Activated CD4-positive, alpha-beta T cell treated with anti-CD3 and anti-CD28 coated beads, Interleukin-2, amount 50 U/mL, for 4 hours (primary cell): ENCODE measurements at regions not wholly inside any gene's neighbourhood (a gene's known extent, or its start where the extent isn't known, plus 50 kb on each side); places are given as distances from the start of the nearest gene placed in this dataset.

Experiments used
- DNase-seq, 2 experiments: peaks; one replicate each; pipeline ENCODE4 v3.0.0-alpha.2; 2020

DNA sequence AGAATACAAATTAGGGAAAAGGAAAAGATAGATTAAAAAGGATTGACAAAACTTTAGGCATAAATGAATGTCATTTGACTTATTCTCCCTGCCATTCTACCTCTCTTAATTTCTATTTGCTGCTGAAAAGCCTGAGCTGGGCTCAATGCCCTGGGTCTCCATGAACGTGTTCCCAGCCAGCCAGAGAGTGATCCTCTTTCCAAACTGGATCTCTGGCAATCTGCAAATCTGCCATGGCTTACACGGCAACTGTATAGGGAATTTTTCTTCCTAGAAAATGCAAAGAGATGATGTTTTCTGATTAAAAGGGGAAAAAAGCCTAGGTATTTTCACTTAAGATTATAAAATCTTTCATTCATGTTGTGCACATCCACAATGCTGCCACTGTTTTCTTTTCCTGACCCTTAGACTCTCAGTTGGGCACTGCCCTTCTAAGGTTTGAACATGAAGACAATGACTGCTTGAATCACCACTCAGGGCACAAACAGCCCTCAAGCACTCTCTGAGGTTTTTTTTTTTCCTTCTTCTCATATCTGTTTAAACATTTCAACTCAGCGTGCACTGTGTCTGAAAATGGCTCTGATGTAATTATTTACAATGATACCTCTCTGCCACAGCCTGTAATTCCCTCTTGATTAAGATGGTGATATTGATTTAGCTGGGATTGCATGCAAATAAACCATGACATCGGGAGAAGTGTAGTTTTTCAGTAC lies 60.3 kb downstream of the DACT1 start:
- no peak for DNase-seq

DNA sequence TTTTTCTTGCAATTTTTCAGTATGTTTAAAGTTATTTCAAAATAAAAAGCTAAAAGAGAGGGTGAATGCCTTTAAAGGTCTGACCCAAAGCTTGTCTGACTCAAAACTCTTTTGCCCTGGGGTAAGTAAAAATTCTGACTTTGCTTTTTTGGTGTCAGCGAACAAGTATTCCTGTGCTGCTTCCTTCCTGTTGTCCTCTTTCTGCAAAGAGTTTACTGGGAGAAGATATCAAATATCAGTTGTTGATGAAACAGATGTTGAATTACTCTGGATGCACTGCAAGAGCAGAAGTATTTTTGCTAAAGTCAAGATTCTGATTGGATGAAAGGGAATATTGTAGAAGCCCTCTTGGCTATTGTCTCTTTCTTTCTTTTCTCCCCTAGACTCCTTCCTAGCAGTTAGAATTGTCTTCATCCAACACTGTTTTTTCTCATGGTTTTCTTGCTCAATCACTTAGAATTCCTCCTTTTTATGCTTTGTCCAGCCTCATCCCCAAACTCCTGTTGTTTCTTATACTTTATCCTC lies 62.0 kb downstream of the DACT1 start:
- no peak for DNase-seq

DNA sequence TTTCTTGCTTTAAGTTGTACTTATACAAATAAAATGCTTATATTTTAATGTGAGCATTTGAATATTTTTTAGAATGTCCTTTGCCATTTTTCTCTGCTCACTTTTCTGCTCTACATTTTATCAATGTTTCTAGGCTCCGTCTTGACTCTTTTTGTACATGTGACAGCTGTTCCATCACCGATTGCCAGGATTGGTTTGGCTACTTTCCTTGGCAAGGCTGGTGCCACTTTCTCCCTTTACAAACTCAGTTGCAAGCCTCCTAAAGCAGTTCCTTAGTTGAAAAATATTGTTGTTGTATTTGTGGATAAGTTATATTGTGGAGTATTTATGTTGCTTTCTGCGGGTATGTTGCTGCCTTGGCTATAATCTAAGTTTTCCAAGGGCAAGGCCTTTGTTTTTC lies 63.4 kb downstream of the DACT1 start:
- DNase-seq, result no peak

DNA sequence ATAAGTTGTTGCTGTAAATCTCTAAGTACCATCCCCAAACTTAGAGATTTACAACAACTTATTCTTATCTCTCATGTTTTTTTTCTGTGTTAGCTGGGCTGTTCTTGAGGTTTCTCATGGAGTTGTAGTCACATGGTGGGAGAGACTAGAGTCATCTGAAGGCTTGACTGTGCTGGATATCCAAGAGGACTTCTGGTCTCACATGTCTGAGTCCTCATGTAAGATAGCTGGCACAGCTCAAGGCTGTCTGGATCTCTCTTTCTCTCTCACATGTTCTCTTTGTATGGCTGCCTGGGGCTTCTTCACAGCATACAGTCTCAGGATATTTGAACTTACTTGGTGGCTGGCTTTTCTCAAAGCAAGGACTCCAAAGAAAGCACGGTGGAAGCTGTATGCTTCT lies 63.8 kb downstream of the DACT1 start:
- DNase-seq, result no peak

DNA sequence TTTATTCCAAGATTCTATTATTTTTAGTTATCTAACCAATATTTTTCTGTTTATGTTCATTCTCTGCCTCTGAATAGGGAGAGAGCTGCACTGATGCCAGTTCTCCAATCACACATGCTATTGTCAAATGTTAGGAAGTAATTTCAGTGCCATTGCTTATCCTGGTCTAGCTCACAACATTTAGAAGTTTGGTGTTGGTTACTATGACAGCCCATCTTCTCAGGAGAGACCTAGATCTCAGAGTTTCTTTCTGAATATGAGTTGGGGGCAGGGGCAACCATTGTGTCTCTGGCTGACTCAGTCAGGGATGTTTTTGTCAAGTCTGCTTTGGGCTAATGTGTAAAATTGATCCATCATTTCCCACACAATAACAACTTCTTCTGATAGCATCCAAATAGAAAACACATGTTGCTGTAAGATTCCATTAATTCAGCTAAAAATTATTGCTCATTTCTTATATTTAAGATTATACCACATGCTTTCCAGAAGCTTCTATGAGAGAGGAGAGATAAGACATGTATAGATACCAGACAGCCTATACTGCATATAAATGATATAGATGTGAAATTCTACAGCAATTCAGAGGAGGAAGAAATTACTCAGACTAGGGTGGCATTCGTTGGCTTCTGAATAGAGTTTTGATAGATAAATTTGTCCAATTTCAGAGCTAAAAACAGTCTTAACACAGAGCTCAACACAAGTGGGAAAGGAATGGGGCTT lies 64.8 kb downstream of the DACT1 start:
- no peak for DNase-seq

DNA sequence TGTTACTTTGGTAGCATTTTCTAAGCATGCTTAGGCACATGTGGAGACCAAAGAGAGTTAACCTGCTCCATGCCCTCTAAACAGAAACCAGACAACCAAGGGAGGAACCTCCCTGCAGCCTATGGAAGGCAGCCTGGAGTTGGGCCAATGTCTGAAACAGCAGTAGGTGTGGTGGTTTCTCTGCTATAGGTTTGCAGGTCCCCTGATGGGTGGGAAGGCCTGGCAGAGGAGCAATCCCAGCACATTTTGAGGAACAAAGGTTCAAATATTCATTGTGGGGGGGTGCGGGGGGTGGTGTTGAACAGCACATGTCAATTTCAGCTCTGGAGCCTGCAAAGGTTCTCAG lies 65.4 kb downstream of the DACT1 start:
- no peak for DNase-seq

DNA sequence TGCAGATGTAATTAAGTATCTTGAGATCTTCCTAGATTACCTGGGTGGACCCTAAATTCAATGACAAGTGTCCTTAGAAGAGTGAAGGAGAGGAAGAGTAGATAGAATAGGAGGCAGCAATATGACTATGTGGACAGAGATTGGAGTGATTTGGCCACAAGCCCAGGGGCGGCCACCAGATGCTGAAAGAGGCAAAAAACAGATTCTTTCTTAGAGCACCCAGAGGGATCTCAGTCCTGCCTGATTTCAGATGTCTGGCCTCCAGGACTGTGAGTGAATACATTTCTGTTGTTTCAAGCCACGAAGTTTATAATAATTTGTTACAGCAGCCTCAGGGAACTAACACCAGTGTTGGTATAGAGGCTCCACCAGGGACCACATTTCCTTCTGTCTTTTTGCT lies 67.3 kb downstream of the DACT1 start:
- DNase-seq, result no peak

DNA sequence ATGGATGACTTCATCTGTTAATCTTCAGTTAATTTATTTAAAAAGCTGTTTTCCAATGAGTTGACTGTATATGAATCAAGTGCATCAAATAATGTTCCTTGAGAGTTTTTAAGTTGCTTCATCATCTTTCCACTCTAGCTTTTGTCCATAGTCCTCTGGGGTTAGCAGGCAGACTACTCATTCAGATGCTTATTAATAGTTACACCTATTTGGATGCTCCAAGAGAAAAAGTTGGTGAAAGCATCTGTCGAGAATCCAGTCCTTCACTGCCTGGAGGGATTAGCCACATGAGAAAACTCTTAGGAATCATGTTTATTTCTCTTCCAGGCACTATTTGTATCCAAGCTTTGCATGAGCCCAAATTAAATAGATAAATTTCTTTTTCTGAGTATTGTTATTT lies 70.2 kb downstream of the DACT1 start:
- no peak for DNase-seq

DNA sequence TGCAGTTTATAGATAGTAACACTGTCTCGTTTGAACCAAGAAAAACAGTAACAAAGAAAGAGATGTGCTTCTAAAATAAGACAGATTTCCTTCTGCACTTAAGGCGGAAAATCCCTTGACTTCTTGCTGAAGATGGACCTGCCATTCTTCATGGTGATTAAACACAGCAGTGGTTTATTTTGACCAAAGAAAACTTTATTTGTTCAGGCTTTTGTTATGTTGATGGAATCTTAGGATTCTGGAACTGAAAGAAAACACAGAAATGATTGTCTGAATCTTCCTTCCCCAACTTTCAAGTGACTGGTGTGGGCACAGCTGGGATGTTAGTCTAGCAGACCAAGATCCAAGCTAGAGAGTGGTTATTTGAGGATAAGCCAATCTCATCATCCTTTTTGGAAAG lies 72.2 kb downstream of the DACT1 start:
- DNase-seq, result no peak

DNA sequence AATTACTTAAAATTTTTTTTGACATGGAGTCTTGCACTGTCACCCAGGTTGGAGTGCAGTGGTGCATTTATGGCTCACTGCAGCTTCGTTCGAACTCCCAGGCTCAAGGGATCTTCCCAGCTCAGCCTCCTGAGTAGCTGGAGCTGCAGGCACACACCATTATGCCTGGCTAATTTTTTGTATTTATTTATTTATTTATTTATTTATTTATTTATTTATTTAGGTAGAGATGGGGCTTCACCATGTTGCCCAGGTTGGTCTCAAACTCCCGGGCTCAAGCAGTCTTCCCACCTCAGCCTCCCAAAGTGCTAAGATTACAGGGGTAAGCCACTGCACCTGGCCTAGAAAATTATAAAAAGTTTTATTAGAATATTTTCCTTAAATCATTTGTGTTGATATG lies 73.6 kb downstream of the DACT1 start:
- DNase-seq, result no peak

DNA sequence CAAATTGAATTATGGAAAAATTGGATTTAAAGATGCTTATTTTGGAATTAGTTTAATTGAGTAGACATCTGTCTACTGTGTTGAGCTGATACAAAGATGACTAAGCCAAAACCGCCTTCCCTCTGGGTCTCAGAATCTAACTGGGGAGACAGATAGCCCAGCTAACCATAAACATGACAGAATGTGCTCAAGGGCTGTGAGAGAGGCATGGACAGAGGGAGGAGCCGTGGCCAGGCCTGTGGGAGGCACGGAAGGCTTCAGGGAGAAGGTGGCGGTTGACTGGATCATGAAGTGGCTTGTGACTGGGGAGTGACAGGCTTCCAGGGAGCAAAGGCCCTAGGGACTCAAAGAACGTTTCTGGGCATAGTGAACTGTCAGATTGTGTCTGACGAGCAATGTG lies 74.6 kb downstream of the DACT1 start:
- DNase-seq, result no peak

DNA sequence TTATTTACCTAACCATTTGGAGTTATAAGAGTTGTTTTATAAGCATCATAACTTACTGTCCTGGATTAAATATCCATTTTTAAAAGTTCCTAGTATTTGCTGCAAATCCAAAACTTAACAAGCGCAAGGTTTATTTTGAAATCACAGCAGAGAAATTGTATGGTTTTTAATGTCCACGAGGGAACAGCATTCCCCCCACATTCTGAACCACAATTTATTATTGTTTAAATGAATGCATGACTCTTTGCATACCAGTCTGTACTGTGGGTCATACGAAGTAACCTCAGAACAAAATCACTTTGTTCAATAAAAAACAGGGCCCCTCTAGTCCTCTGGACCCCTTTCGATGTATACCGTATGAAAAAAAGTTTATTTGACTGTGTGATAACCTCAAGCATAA lies 75.9 kb downstream of the DACT1 start:
- no peak for DNase-seq

DNA sequence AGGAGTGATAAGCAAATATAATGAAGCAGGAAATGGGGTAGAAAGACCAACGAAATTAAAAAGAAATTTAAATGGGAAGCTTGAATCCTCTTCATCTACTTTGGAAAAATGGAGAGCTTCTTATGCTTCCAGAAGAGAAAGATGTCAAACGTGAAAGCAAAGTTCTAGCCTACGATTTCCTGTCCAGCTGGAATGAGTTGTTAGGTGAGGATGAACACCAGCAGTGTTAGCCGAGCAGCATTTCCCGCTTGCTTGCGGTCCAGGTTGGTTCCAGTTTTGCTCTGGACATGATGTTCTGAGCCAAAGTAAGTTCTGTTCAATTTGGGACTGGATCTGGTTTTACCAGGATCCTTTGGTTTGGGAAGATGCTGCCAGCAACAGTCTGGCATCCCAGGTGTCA lies 78.9 kb downstream of the DACT1 start:
- DNase-seq, result no peak

DNA sequence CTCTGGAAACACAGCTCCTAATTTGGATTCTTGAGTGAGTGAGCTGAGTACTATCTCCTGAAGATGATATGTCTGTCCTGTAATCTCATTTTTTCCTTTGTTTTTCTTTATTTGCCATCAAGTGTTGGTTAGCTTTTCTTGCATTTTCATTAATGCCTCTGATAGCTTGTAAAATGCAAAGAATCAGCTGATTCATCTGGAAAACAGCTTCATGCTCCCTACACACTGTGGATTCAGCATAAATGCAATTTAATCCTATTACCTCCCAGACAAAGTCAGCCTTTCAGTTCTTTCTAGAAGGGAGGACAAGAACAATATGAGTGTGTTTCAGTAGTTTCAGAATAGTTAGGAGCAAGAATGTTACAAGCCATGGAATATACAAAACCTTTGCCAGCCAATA lies 79.4 kb downstream of the DACT1 start:
- no peak for DNase-seq

DNA sequence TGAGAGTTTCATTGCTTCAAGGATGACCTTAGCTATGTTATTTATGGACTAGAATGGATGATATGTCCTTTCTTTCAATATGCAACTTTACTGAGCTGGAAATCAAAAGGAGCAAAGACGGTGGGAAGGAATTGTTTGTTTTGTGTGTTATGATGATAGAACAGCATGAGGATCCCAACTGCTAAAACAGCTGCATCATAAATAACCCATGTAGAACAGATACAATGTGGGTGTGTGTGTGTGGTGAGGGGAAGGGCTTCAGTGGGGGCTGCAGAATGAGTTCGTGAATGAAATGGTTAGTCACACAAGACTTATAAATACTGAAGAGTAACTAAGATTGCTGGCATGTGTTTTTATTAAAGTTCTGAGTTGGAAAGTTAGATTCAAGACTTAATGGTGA lies 80.1 kb downstream of the DACT1 start:
- no peak for DNase-seq

DNA sequence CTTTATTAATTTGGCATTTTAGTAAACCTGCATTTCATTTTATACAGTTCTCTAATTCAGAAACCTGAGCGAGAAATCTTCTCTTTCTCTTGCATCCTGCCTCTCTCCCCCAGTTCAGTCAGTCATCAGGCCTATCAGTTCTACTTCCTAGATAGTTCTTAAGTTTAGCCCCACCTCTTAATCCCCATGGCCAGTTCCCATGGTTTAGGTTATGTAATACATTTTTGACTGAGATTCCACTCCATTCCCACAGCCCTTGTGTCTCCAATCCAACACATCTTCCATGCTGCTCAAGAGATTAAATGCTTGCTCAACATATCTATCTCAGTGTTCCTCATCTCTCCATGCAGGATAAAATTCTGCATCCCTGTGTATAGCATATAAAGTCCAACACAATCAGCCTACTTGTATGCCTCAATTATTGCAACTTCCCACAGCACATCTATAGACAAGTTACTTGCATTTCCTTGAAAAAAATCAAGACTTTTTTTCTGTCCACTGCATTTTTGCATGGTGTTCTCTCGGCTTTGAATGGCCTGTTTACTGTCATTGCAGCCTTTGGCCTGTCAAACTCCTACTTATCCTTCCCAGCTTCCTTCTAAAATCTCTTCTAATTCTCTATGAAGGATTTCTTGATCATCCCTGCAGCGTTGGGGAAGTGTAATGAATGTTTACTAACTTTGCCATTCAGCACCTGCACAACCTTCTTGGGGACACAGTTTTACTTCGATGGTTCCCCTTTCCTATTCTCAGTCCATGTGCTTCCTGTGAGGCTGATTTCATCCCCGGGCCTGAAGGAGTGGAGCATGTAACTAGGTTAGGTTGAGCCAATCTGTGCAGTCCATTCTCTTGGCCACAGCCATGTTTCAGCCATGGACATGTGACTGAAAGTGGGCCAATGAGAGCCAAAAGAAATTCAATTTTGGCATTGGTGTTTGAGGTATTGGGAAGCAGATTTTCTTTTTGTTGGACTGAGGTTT lies 80.8 kb downstream of the DACT1 start:
- no peak for DNase-seq

DNA sequence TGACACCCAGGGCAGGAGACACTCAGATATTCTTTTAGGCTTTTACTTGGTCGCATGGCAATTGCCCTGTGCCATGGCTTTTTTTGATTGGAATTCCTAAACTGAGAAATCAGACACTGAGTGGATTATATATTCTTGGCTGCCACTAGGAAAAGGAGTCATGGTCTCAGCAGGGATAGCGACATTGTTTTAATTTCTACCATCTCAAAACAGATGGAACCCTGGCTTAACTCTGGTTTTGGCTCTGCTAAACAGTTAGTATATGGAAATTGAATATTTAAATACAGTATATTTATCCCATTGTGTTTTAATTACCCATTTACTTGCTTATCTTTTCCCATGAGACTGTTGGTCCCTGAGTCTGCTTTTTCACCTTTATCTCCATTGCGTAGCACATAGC lies 84.0 kb downstream of the DACT1 start:
- no peak for DNase-seq

DNA sequence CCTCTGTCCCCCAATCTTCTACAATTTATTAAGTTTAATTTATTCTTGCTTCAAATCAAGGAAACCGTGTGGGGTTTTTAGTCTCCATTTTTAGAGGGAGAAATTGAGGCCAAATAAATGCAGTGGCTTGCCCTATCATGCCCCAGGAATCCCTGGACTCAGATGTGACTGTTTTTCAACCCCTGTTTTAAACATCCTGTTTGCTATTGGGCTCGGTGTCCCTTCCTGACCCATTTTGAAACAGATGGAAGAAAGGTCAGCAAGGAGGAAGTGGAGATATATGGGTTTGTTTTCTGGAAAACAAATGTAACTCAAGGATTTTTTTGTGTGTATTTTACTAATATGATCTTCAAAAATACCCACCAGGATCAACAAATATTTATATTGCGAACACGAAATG lies 84.7 kb downstream of the DACT1 start:
- no peak for DNase-seq

DNA sequence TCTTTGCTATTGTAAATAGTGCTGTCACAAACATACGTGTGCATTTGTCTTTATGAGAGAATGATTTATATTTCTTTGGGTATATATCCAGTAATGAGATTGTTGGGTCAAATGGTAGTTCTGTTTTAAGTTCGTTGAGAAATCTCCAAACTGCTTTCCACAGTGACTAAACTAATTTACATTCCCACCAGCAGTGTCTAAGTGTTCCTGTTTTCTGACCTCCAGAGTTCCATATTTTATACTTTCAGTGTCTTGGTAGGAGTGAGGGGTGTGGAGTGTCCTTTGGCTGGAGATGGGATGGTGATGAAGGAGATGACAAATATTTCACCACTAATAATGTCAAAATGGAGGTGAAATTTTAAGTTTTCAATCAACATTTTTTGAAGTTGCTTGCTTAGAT lies 86.4 kb downstream of the DACT1 start:
- DNase-seq, result no peak

DNA sequence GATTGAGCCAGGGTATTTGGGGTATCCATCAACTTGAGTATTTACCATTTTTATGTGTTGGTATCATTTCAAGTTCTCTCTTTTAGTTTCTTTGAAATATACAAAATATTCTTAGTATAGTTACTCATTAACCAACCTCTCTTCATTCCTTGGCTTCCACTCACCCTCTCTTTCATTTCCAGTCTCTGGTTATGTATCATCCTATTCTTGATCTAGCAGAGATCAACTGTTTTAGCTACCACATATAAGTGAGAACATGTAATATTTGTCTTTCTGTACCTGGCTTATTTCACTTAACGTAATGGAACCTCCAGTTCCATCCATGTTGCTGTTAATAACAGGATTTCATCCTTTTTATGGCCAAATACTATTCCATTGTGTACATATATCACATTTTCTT lies 86.9 kb downstream of the DACT1 start:
- DNase-seq, result no peak

DNA sequence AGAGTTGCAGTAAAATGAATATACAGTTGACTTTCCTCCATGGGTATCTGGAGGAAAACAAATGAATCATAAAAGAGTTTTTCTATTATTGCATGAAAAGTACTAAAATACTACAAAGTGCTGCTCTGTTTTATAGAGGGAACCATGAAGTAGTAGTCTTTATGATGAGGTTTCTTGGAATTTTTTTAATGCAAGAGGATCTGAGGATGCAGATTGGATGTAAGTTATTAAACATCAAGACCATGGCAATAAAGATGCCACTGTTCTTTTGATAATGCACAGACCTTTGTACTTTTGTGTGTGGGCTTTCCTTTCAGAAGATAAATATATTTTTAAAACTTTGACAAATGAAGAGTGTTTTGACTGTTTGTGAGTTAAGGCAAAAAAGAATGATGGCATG lies 87.5 kb downstream of the DACT1 start:
- DNase-seq, result no peak

DNA sequence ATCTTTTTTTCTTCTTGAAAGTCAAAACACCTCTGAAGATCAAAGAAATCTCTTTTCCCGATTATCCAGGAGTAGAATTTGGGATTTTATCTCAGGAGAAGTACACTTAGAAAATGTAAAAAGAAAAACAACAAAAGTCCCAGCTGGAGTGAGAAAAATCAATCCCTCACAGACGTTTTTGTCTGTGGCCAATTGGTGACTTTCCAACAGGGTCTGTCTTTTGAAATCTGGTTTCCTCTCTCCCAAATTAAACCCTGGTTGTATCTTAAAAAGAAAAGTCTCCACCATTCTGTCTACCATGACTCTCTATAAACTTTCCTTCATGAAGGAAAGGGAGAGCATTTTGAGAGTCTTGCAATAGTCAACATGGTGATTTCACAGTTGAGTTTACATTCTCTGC lies 88.1 kb downstream of the DACT1 start:
- no peak for DNase-seq

DNA sequence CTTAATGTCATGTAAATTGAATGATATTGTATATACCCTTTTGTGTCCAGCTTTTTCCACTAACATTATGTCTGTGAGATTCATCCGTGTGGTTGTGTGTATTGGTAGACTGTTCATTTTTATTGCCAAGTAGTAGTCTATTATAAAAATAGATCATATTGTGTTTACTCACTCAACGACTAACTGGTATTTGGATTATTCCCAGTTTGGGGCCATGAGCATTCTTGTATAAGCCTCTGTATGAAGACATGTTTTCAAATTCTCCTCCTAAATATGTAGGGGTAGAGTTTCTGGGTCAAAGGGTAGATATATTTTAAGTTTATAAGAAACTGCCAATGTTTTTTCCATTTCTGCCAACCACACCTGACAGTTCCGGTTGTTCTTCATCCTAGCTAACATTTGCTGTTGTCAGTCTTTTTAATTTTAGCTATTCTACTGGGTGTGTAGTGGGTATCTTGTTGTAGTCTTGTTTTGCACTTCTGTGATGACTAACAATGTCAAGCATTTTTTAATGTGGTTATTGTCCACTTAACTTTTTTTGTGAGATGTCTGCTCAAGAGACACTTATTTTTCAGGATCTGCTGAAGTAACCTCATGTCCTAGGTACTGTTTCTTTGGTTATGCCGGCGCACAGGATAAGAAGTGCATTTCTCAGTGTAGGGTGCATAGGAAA lies 93.2 kb downstream of the DACT1 start:
- DNase-seq, result no peak
